Erythroblast (primary cell): ENCODE measurements at regions not wholly inside any gene's neighbourhood (a gene's known extent, or its start where the extent isn't known, plus 50 kb on each side); places are given as distances from the start of the nearest gene placed in this dataset.

ENCODE experiments used
- GATA1 ChIP-seq: IDR thresholded peaks from 2 replicates; pipeline ENCODE4 v1.6.1; 2011; ENCODE audit warnings: low read depth, mild to moderate bottlenecking, control low read depth, low read length, moderate library complexity
- POLR2A ChIP-seq: IDR thresholded peaks from 2 replicates; pipeline ENCODE4 v1.6.1; 2011; ENCODE audit warnings: mild to moderate bottlenecking, low read length

DNA sequence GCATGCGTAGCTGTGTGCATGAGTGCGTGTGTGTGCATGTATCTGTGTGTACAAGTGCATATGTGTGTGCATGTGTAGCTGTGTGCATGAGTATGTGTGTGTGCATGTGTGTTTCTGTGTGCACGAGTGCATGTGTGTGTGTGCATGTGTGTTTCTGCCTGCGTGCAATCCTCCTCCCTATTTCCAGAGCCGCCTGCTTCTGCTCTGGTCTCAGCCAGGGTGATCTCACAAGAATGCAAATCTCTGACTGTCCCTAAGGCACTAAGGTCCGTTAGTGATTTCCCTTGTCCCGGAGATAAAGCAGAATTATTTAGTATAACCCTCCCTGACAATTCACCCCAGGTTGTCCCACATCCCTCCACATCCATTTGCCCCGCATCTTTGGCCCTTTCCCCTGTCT is 530.3 kb downstream of the TCERG1L start:
- TF ChIP-seq POLR2A (no peak), GATA1 (no peak)
